ENCODE measurements at regions not wholly inside any gene's neighbourhood (a gene's known extent, or its start where the extent isn't known, plus 50 kb on each side); places are given as distances from the start of the nearest gene placed in this dataset.

- TF ChIP-seq ZFX (IDR thresholded peaks at IDR 0.05) (no peak), SRF (IDR thresholded peaks at IDR 0.05; ENCODE audit: low read depth) (no peak), CTCF (IDR thresholded peaks at IDR 0.05 in 2 of 3, conservative IDR thresholded peaks at IDR 0.05 in 1 of 3; ENCODE audit: borderline replicate concordance in 1 of 3, insufficient read depth in 1 of 3, low read depth in 2 of 3, low read length in 2 of 3) (no peak), YY1 (IDR thresholded peaks at IDR 0.05; ENCODE audit: extremely low read depth, insufficient replicate concordance, low read depth, low read length) (no peak), MAX (IDR thresholded peaks at IDR 0.05) (no peak), POLR2AphosphoS5 (IDR thresholded peaks at IDR 0.05; ENCODE audit: low read depth, low read length) (no peak), ZNF274 (IDR thresholded peaks at IDR 0.05; ENCODE audit: low read depth, low read length) (no peak), SP1 (IDR thresholded peaks at IDR 0.05; ENCODE audit: low read depth) (no peak), ATF3 (IDR thresholded peaks at IDR 0.05) (no peak), FOSL1 (IDR thresholded peaks at IDR 0.05; ENCODE audit: low read depth) (no peak), CBX3 (IDR thresholded peaks at IDR 0.05; ENCODE audit: low read depth) (no peak), CEBPB (IDR thresholded peaks at IDR 0.05; ENCODE audit: low read depth) (no peak), RAD21 (IDR thresholded peaks at IDR 0.05; ENCODE audit: low read depth) (no peak), EGR1 (IDR thresholded peaks at IDR 0.05; ENCODE audit: low read depth) (no peak), REST (IDR thresholded peaks at IDR 0.05; ENCODE audit: low read depth) (no peak), SIN3A (IDR thresholded peaks at IDR 0.05; ENCODE audit: low read depth) (no peak), ZBTB33 (IDR thresholded peaks at IDR 0.05; ENCODE audit: extremely low read depth, insufficient replicate concordance, low read length) (no peak), EZH2phosphoT487 (IDR thresholded peaks at IDR 0.05; ENCODE audit: borderline replicate concordance) (no peak)
- Histone ChIP-seq H3K4me3 (replicated peaks in 1 of 2; ENCODE audit: low read depth in 1 of 2, low read length in 2 of 2) (no peak overlapping the region), H3K27me3 (ENCODE audit: insufficient read depth, low read length) (no peaks in the 10 kb centered on the region), H3K9ac (ENCODE audit: low read length) (no peak overlapping the region), H3K4me1 (ENCODE audit: control insufficient read depth in 1 of 2, insufficient read depth in 2 of 2, low read length in 2 of 2) (peaks cover 3 to 11% of the 10 kb centered on the region in 2 experiments; a peak in 2 of 4 replicates), H3K27ac (ENCODE audit: low read depth, low read length) (no peak overlapping the region), H3K79me2 (ENCODE audit: insufficient read depth, low read length) (no peaks in the 10 kb centered on the region), H3K9me2 (ENCODE audit: insufficient read depth) (no peaks in the 10 kb centered on the region), H2AFZ (ENCODE audit: low read depth, low read length, poor library complexity, severe bottlenecking) (no peak overlapping the region), H4K20me1 (ENCODE audit: insufficient read depth) (no peaks in the 10 kb centered on the region), H3K36me3 (ENCODE audit: control insufficient read depth in 1 of 2, insufficient read depth in 2 of 2, low read length in 2 of 2) (no peaks in the 10 kb centered on the region), H3K9me3 (ENCODE audit: control insufficient read depth in 1 of 2, insufficient read depth in 1 of 2, low read depth in 1 of 2, low read length in 2 of 2) (peaks cover 0 to 9% of the 10 kb centered on the region in 2 experiments; a peak in 1 of 4 replicates), H3K4me2 (ENCODE audit: low read length) (no peak overlapping the region)
- intact Hi-C loops (cut with micrococcal nuclease) = no loop called here
- ATAC-seq (no peak), DNase-seq (ENCODE audit: low read depth, low spot score) (no peak)
- ChIA-PET RAD21 (ENCODE audit: low non-redundant PET in 1 of 2, low total read pairs in 2 of 2, uncharacterized antibody in 2 of 2, unreplicated experiment in 2 of 2) (no interaction called here), POLR2A (interaction anchor here (0.6 kb wide), 1 partner anchor 160 kb away, joined by 3 read pairs; no protein-coding TSS in a partner anchor), CTCF (no interaction called here)
- BruUV-seq (replicated peaks) = no TSS peak
Measured at GRCh38 chr7:131250331-131250730, 77.3 kb upstream of the MKLN1 start.
